Small intestine (tissue), 7 donors: ENCODE measurements at regions not wholly inside any gene's neighbourhood (a gene's known extent, or its start where the extent isn't known, plus 50 kb on each side); places are given as distances from the start of the nearest gene placed in this dataset.
"Not testable (repeated sequence)": the region's sequence is repeated elsewhere in the genome, so short reads cannot be mapped to it uniquely, and the experiment has no call there.

Experiments
- DNase-seq, 2 donors: peaks; one replicate each; pipeline versions ENCODE4 v3.0.0 to v3.0.0-alpha.2; 2013
- FAIRE-seq: peaks from 2 replicates; lab custom pipeline; 2012; peaks lifted over from hg19 to GRCh38; lab: Jason Lieb, UNC
- H3K27ac ChIP-seq, 3 donors: one replicate each; pipeline ENCODE4 v1.5.1; 2013; ENCODE audit warnings: low read length in 2 of 3, mild to moderate bottlenecking in 2 of 3, control low read depth in 1 of 3, inconsistent platforms in 1 of 3, low read depth in 1 of 3, moderate library complexity in 1 of 3
- H3K27me3 ChIP-seq, 3 donors: one replicate each; pipeline ENCODE4 v1.6.1; 2013; ENCODE audit warnings: low read length in 3 of 3, inconsistent platforms in 1 of 3; ENCODE audit not compliant: control insufficient read depth in 3 of 3, insufficient read depth in 3 of 3
- H3K36me3 ChIP-seq, 3 donors: one replicate each; pipeline ENCODE4 v1.6.1; 2013; ENCODE audit warnings: low read length in 3 of 3, inconsistent platforms in 1 of 3, low read depth in 1 of 3, mild to moderate bottlenecking in 1 of 3, moderate library complexity in 1 of 3; ENCODE audit not compliant: control insufficient read depth in 3 of 3, insufficient read depth in 2 of 3
- H3K4me1 ChIP-seq, 3 donors: one replicate each; pipeline ENCODE4 v1.6.1; 2013; ENCODE audit warnings: low read length in 2 of 3, inconsistent platforms in 1 of 3, low read depth in 1 of 3, mild to moderate bottlenecking in 1 of 3, moderate library complexity in 1 of 3; ENCODE audit not compliant: control insufficient read depth in 3 of 3, insufficient read depth in 2 of 3
- H3K4me3 ChIP-seq, 3 donors: one replicate each; pipeline ENCODE4 v1.5.1; 2013; ENCODE audit warnings: low read length in 3 of 3, control low read depth in 1 of 3, inconsistent platforms in 1 of 3, low read depth in 1 of 3, mild to moderate bottlenecking in 1 of 3, moderate library complexity in 1 of 3
- H3K9me3 ChIP-seq, 2 donors: one replicate each; pipeline ENCODE4 v1.6.1; 2013; ENCODE audit warnings: low read depth in 1 of 2, low read length in 1 of 2; ENCODE audit not compliant: control insufficient read depth in 2 of 2, insufficient read depth in 1 of 2
- WGBS, 3 donors: extraction: QIAGEN DNeasy Blood & Tissue Kit; methylation state at CpG; one replicate each; pipeline ENCODE4 v1.1.7; 2013; 5-methylcytosine and 5-hydroxymethylcytosine counted together
- donor health status: healthy with polysubstance abuse.
- donor health status: control.
- donor health status: control.
- donor health status: Bipolar disorder and iron deficiency.
- donor health status: healthy.

DNA sequence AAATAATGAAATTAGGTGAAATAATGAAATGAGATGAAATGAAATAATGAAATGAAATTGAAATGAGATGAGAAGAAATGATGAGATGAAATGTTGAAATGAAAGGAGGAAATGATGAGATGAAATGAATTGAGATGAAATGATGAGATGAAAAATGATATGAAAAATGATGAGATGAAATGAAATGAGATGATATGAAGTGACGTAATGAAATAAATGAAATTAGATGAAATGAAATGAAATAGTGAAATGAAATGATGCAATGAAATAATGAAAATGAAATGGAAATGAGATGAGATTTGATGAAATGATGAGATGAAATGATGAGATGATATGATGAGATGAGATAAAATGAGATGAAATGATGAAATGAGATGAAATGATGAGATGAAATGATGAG is 651.9 kb downstream of the ZNF37A start:
- H3K36me3 ChIP-seq, H3K27me3 ChIP-seq, H3K4me3 ChIP-seq, DNase-seq, H3K4me1 ChIP-seq, H3K27ac ChIP-seq: not testable (repeated sequence)
- FAIRE-seq = peak; percentile 82
- 47 to 76% (median 68%) methylated on average over 1 of the region's 1 CpG for WGBS, 3 donors
- peaks cover under 1 to 12% of the 10 kb centered on the region in 2 donors for H3K9me3 ChIP-seq
